ENCODE measurements at regions not wholly inside any gene's neighbourhood (a gene's known extent, or its start where the extent isn't known, plus 50 kb on each side); places are given as distances from the start of the nearest gene placed in this dataset.

GRCh38 chr2:200172521-200172920, 134.0 kb upstream of the SPATS2L start:
- ATAC-seq (ENCODE audit: low read depth) (no peak), DNase-seq (no peak)
- no peak overlapping the region for H3K4me3 Mint-ChIP-seq
- no CpG with 5 or more reads among the region's 1 CpG for WGBS (ENCODE audit: insufficient coverage)
- no peaks in the 10 kb centered on the region for H4K20me1 ChIP-seq (ENCODE audit: control insufficient read depth, insufficient read depth, low read length, poor library complexity, severe bottlenecking)
- H3K4me1 ChIP-seq (ENCODE audit: control insufficient read depth in 2 of 2, insufficient read depth in 2 of 2, low read length in 2 of 2): no peaks in the 10 kb centered on the region
- no peak overlapping the region for H3K27ac Mint-ChIP-seq
- H3K27ac ChIP-seq (ENCODE audit: low read length in 2 of 2): no peak overlapping the region
- no peak overlapping the region for H3K4me2 ChIP-seq (replicated peaks; ENCODE audit: low read depth, low read length, poor library complexity, severe bottlenecking)
- no peaks in the 10 kb centered on the region for H3K79me2 ChIP-seq (ENCODE audit: control insufficient read depth, insufficient read depth, low read length)
- H3K36me3 ChIP-seq (replicated peaks in 1 of 2; ENCODE audit: control extremely low read depth in 1 of 2, control insufficient read depth in 1 of 2, extremely low read depth in 1 of 2, insufficient read depth in 2 of 2, low read length in 1 of 2): no peaks in the 10 kb centered on the region
- H3K9me3 ChIP-seq (ENCODE audit: control extremely low read depth in 1 of 3, control insufficient read depth in 2 of 3, insufficient read depth in 1 of 3, low read length in 2 of 3): peaks cover 0 to 7% (median 0%) of the 10 kb centered on the region in 3 donors
- POLR2A ChIA-PET: no interaction called here
- no peaks in the 10 kb centered on the region for H3K4me1 Mint-ChIP-seq
- H3K27me3 ChIP-seq (replicated peaks in 1 of 4; ENCODE audit: control extremely low read depth in 1 of 4, control insufficient read depth in 3 of 4, insufficient read depth in 4 of 4, low read length in 3 of 4): no peaks in the 10 kb centered on the region
- H3K9me3 Mint-ChIP-seq (ENCODE audit: insufficient read depth): no peaks in the 10 kb centered on the region
- H2AFZ ChIP-seq (ENCODE audit: insufficient read depth, low read depth, low read length, poor library complexity, severe bottlenecking): no peak overlapping the region
- peaks cover 8% of the 10 kb centered on the region for H3K27me3 Mint-ChIP-seq
- no peak overlapping the region for H3K4me3 ChIP-seq (ENCODE audit: control extremely low read depth in 1 of 5, extremely low read depth in 1 of 5, insufficient read depth in 1 of 5, low read depth in 2 of 5, low read length in 4 of 5)
- CTCF ChIA-PET: no interaction called here
- TF ChIP-seq EZH2 (IDR thresholded peaks at IDR 0.05; ENCODE audit: borderline replicate concordance, insufficient read depth, low read depth, low read length, poor library complexity, severe bottlenecking): no peak
- no peak for TF ChIP-seq CTCF (IDR thresholded peaks at IDR 0.05)
- no peak overlapping the region for H3K9ac ChIP-seq (ENCODE audit: low read length)
- intact Hi-C loops (cut with micrococcal nuclease): no loop called here

- no peak overlapping the region for H3K4me3 Mint-ChIP-seq
- no peaks in the 10 kb centered on the region for H3K36me3 ChIP-seq (replicated peaks in 1 of 2; ENCODE audit: control extremely low read depth in 1 of 2, control insufficient read depth in 1 of 2, extremely low read depth in 1 of 2, insufficient read depth in 2 of 2, low read length in 1 of 2)
- 92% methylated on average over 2 of the region's 9 CpGs for WGBS (ENCODE audit: insufficient coverage)
- H4K20me1 ChIP-seq (ENCODE audit: control insufficient read depth, insufficient read depth, low read length, poor library complexity, severe bottlenecking): no peaks in the 10 kb centered on the region
- no peak for TF ChIP-seq EZH2 (IDR thresholded peaks at IDR 0.05; ENCODE audit: borderline replicate concordance, insufficient read depth, low read depth, low read length, poor library complexity, severe bottlenecking)
- TF ChIP-seq CTCF (IDR thresholded peaks at IDR 0.05): no peak
- no peak overlapping the region for H3K9ac ChIP-seq (ENCODE audit: low read length)
- peaks cover 8% of the 10 kb centered on the region for H3K27me3 Mint-ChIP-seq
- ChIA-PET CTCF (no interaction called here), POLR2A (no interaction called here)
- no peak overlapping the region for H2AFZ ChIP-seq (ENCODE audit: insufficient read depth, low read depth, low read length, poor library complexity, severe bottlenecking)
- no peak overlapping the region for H3K27ac ChIP-seq (ENCODE audit: low read length in 2 of 2)
- DNase-seq (no peak), ATAC-seq (ENCODE audit: low read depth) (no peak)
- no peaks in the 10 kb centered on the region for H3K4me1 Mint-ChIP-seq
- H3K4me1 ChIP-seq (ENCODE audit: control insufficient read depth in 2 of 2, insufficient read depth in 2 of 2, low read length in 2 of 2): no peaks in the 10 kb centered on the region
- no peaks in the 10 kb centered on the region for H3K9me3 Mint-ChIP-seq (ENCODE audit: insufficient read depth)
- no peak overlapping the region for H3K4me2 ChIP-seq (replicated peaks; ENCODE audit: low read depth, low read length, poor library complexity, severe bottlenecking)
- H3K9me3 ChIP-seq (ENCODE audit: control extremely low read depth in 1 of 3, control insufficient read depth in 2 of 3, insufficient read depth in 1 of 3, low read length in 2 of 3): peaks cover 0 to 7% (median 0%) of the 10 kb centered on the region in 3 donors
- no peak overlapping the region for H3K4me3 ChIP-seq (ENCODE audit: control extremely low read depth in 1 of 5, extremely low read depth in 1 of 5, insufficient read depth in 1 of 5, low read depth in 2 of 5, low read length in 4 of 5)
- no peaks in the 10 kb centered on the region for H3K27me3 ChIP-seq (replicated peaks in 1 of 4; ENCODE audit: control extremely low read depth in 1 of 4, control insufficient read depth in 3 of 4, insufficient read depth in 4 of 4, low read length in 3 of 4)
- H3K79me2 ChIP-seq (ENCODE audit: control insufficient read depth, insufficient read depth, low read length): no peaks in the 10 kb centered on the region
- H3K27ac Mint-ChIP-seq: no peak overlapping the region
- intact Hi-C loops (cut with micrococcal nuclease): no loop called here
These were observed 133.4 kb upstream of the SPATS2L start for GRCh38 chr2:200172944-200173581.

Measured in B cell (primary cell).